NCI-H2196 treated with DMSO at 0.1 percent for 48 hours (cell line): ENCODE measurements at regions not wholly inside any gene's neighbourhood (a gene's known extent, or its start where the extent isn't known, plus 50 kb on each side); places are given as distances from the start of the nearest gene placed in this dataset.

Experiments
- DNase-seq: peaks from one replicate; lab custom pipeline; 2025; ENCODE audit not compliant: unreplicated experiment; lab: John Stamatoyannopoulos, UW

DNA sequence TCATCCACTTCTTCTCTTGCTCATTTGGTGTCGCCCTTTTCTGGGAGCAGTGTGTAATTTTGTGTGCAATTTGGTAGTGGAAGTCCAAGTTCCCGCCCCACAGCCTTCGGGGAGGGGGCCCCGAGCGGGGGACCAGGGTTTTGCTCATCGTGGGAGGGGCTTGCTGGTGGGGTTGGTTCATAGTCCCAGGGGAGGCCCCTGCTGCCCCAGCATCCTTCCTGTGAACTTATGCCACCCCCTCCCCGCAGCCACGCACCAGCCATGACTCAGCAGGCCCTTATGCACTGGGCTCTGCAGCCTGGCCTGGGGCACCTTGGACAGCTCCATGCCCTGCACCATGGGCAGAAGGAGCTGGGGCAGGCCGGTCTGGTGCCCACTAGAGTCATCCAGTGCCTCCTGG, 1183.6 kb downstream of the BRD1 start:
- no peak for DNase-seq

DNA sequence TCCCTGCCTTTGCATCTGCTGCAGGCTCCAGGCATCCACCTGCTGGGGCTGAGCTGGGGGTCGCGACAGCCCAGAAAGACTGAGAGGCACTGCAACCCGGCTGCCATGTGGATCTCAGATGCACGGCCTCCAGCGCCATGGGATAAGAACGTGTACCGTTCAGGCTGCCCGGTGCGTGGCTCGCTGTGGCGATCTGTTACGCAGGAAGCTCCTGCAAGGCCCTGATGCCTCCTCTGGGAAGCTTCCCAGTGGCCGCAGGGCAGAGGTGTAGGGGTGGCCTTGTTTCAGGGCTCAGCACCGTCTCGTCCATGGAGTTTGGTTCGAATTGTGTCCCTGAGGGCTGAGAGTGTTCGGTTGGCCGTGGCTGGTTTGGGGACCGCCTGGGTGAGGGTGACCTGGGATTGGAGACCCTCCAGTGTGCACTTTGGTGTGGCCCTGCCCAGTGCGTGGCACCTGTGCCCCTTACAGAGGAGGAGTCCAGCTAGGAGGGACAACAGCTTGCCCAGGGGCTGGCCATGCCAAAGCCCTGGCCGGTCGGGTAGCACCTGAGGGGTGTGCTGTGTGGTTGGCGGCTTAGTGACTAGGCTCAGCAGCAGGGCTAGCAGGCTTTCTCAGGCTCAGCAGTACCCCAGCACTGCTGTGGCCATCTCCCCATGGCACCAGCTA, 1184.5 kb downstream of the BRD1 start:
- no peak for DNase-seq

- DNase-seq: no peak
These were observed 1185.1 kb downstream of the BRD1 start for GRCh38 chr22:48642550-48642949.

- no peak for DNase-seq
These were observed 1185.7 kb downstream of the BRD1 start for GRCh38 chr22:48641906-48642475.

- DNase-seq: no peak
These were observed 1186.5 kb downstream of the BRD1 start for GRCh38 chr22:48640890-48641841.

DNA sequence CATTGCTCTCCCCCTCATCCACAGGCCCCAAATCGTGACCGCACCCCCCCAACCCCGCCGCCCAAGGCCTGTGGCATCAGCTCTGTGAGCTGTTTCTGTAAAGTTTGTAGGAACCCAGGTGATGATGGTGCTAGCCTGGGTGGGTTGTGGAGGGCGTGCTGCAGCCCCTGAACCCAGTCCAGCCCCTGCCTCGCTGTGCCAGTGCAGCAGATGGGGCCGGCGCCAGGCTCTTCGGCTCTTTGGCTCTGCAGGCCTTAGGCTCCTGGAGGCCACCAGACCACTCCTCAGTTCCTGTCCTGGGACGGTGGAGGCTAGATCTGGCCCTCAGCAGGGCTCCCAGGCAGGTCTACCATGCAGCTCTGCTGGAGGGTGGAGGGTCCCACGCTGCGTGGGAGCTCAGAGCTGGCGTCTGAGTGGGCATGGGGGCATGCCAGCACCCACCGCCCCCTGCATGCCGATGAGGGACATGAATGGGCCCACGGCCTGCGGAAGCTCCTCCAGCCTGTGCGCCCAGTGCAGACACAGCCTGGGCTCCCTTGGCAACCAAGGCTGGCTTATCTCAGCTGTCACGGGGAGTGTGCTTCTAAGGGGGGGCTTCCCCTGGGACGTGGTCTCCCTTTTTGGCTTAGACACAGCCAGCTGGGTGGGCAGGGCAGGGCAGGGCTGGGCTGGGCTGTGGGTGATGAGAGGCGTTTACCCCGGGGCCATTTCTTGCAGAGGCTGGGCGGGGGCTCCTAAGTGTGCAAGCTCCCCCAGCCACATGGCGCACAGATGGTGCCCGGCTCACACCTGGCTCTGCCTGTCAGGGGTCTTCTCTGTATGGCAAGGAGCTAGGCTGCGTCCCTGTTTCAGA, 1187.6 kb downstream of the BRD1 start:
- DNase-seq: no peak

GRCh38 chr22:48639021-48639795, 1188.5 kb downstream of the BRD1 start:
- no peak for DNase-seq

DNA sequence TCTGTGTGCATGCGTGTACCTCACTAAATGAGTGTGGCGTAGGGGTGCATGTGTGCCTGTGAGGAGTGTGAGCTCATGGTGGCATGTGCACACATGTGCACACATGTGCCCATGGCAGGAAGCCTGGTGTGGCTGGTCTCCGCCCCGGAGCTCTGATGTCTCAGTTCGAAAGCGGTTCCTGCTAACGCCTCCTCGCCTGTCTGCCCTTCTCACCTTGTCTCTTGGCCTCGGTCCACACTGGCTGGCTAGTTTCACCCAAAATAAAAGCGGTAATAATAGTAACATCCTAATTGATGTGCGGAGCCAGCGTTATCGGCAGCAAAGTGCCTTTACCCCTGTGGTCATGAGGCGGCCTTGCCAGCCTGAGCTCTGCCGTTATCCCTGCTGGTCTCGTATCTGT, 1190.4 kb downstream of the BRD1 start:
- DNase-seq: no peak

DNA sequence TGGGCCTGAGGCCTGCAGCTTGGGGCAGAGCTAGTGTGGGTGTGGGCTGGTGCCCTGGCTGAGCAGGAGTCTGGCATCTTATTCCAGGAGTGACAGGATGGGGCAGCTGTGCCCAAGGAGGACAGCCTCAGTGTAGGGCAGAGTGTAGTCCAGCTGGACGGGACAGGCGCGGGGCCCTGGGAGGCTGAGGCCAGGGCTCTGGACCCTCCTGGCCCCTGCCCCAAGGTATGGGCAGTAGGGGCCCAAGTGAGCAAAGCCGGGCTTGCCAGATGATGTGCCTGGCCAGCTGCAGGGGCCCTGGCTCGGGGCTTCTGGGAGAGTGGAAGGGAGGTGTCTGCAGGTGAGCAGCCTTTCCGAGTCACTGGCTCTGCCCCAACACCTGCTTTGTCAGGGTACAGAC, 1190.9 kb downstream of the BRD1 start:
- no peak for DNase-seq

GRCh38 chr22:48635816-48636215, 1191.9 kb downstream of the BRD1 start:
- DNase-seq: no peak

DNA sequence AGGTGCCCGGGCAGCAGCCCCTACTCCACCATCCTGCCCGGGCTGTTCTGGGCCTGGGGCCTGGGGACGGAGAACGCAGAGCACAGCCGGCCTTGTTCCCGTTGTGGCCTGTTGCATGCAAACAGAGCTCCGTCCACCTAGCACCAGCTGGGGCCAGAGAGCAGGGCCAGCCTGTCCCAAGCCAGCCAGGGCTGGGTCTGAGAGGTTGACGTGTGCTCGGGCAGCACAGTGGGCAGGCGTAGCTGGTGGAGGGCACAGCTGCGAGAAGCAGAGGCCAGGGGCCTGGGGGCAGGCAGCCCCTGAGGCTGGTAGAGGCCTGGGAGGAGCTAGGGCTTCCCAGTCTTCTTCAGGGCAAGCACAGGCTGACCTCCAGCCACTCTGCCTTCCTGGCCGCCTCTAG, 1192.6 kb downstream of the BRD1 start:
- DNase-seq: no peak

GRCh38 chr22:48633996-48634836, 1193.5 kb downstream of the BRD1 start:
- DNase-seq: no peak

DNA sequence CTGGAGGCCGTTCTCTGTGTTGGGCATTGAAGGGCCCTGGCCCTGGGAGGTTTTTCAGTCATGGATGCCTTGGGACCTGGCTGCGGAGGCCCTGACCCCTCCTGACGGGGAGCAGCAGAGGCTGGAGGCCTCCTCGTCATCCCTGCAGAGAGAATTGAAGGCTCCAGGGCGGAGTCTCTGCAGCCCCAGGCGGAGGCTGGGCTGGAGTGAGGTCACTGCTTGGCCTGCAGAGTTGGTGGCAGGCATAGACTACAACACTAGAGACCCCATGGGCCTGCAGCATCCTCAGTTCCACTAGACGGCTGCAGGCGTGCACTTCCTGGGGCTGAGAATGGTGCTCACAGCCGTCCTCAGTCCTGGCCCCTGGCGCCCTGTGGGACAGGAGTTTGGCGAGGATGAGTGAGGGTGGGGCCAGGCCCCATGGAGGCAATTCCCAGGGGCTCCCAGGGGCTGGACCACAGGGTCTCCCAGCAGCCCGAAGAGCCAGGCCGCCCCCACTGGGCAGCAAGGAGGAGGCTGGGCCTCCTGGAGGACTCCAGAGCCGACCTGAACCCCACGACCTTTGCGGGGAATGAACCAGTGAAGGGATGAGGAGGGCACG, 1194.9 kb downstream of the BRD1 start:
- no peak for DNase-seq

- DNase-seq: no peak
These were observed 1196.3 kb downstream of the BRD1 start for GRCh38 chr22:48631288-48631863.

DNA sequence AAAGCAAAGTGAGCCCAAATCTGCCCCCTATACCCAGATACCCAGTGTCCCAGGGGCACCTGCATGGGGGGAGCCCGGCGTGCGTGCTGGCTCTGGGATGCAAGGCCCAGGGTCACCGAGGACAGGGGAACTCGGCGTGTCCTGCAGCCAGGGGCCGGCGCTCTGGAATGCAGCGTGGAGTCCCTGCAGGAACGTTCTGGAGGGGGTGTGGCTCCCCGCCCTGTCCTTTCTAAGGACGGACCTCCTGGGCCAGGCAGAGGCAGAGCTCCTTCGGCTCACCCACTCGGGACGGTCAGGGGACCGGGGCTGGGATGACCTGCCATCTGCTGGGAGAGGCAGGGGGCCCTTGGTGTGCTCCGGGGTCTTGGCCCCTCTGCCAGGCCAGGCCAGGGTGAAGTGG, 1196.8 kb downstream of the BRD1 start:
- no peak for DNase-seq

DNA sequence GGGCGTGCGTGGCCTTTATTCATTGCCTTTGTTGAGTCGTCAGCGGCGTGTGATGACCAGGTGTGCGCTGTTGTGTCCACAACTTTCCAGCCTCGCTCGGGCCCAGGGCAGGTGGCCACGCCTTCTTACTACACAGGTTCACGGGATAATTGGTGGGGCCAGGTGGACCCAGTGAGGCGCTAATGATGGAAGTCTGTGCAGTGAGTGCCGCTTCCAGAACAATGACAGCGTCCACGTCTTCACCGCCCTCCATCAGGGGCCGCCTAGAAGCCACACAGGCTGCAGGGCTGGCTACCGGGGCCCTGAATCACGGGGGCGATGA, 1197.3 kb downstream of the BRD1 start:
- DNase-seq: no peak

DNA sequence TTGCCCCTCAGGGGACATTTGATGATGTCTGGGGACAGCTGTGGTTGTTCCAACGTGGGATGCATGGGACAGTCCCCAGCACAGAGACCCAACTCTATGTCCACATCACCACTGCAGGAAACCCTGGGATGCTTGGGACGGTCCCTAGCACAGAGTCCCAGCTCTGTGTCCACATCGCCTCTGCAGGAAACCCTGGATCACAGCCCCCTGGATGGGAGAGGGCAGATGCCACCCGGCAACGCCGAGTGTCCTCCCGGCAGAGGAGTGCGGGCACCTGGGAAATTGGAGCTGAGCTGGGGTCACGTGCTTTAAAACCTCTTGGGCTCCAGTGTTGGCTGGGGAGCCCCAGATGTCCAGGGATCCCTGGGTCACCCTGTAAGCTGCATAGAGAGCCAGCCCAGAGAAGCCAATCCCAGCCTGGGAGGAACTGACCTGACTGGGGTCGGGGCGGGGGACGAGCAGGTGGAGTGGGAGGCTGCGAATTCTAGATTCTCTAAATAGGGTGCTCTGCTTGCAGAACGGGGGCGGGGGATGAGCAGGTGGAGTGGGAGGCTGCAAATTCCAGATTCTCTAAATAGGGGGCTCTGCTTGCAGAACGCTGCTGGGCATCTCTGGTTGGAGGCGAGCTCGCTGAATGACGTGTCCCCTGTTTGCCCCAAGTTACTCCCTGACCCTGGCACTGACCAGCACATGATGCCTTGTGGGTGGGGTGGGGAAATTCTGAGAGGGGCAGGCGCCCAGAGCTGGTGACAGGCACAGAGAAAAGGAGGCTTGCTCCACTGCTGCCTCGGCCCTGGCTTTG, 1197.8 kb downstream of the BRD1 start:
- DNase-seq: no peak

DNA sequence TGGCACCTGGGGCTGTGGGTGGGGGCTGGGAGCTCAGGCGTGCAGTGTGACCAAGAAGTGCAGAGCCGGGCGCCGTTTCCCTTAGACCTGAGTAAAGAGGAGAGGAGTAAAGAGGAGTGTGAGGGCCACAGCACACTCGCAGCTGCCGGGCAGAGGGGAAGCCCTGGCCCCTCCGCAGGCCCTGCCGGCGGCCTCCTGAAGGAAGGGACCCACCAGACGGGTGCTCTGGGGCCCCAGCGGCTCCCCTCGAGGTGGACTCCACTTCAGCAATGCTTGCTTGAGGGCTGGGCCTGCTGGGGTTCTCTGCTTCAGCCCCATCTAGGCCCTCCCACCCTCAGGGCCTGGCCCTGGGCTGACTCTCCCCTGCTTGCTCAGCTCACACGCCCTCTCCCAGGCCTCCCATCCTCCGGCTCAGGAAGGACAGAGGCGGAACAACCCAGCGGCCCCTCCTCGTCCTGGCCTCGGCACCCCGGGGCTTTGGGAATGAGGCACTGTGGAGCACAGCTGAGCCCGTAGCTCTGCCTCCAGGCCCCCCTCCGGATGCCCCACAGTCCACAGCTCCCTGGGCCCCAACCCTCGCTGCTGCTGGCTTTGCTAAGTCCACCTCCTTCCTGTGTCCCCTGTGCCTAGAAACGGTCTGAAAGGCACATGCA, 1198.7 kb downstream of the BRD1 start:
- DNase-seq: no peak
